SK-N-MC (cell line): ENCODE measurements at regions not wholly inside any gene's neighbourhood (a gene's known extent, or its start where the extent isn't known, plus 50 kb on each side); places are given as distances from the start of the nearest gene placed in this dataset.

ENCODE experiments used
- EZH2 ChIP-seq: fragments of 200-600 bp; sonication (generic); IDR thresholded peaks from one replicate; pipeline ENCODE4 v1.6.1; 2017; ENCODE audit warnings: antibody characterized with exemption
- FOXP2 ChIP-seq: optimal IDR thresholded peaks from 2 replicates; pipeline ENCODE3; 2011; ENCODE audit warnings: mild to moderate bottlenecking, moderate library complexity; ENCODE audit not compliant: insufficient read depth; ENCODE audit errors: extremely low read length, control extremely low read depth
- POLR2AphosphoS5 ChIP-seq: IDR thresholded peaks from 2 replicates; pipeline ENCODE4 v1.6.1; 2012; ENCODE audit warnings: mild to moderate bottlenecking, low read depth, low read length, borderline replicate concordance

- TF ChIP-seq EZH2, result no peak
- TF ChIP-seq POLR2AphosphoS5, result no peak
- no peak for TF ChIP-seq FOXP2
These were observed 549.0 kb downstream of the TCERG1L start for GRCh38 chr10:130762491-130762890.
